Caki2 (cell line): ENCODE measurements at regions not wholly inside any gene's neighbourhood (a gene's known extent, or its start where the extent isn't known, plus 50 kb on each side); places are given as distances from the start of the nearest gene placed in this dataset.

ENCODE experiments used
- DNase-seq: peaks from one replicate; pipeline ENCODE4 v3.0.0-alpha.2; 2015; ENCODE audit warnings: low read depth
- in situ Hi-C: cut with HindIII; loops from 2 replicates; pipeline ENCODE4 v1.10.0; 2016; ENCODE audit warnings: low sequenced_read_pairs, low pct_unique_long_range_greater_than_20kb, mixed read lengths

DNA sequence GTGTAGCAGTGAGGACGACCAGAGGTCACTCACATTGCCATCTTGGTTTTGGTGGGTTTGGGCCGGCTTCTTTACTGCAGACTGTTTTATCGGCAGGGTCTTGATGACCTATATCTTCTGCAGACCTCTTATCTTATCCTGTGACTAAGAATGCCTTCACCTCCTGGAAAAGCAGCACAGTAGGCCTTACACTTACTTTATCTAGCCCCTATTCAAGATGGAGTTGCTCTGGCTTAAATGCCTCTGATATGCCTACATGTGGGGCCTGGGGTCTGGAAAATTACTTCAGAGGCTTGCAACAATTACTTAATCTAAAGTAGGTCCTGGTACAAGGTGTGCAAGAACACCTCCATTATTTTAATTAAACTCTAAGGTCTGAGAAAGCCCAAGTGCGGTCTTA is 86.9 kb upstream of the IL12B start:
- DNase-seq, result no peak

DNA sequence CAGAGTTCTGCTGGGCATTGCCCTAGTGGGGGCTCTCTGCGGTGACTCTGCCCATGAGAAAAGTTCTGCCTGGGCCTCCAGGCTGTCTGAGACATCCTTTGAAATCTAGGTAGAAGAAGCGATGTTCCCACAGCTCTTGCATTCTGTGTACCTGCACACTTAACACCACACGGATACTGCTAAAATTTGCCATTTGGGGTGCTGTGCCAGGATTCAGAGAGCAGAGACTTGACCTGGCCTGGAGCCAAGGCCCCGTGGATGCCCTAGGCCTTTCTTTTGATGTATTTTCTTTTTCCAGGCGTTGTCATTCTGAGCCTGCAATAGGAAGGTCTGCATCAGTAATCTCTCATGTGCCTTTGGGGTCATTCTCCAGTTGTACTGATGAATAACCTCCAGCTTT is 89.3 kb upstream of the IL12B start:
- in situ Hi-C loops, result no loop called here
- DNase-seq, result no peak

More for the DNA sequence above, 86.9 kb upstream of the IL12B start:
- in situ Hi-C loops, result no loop called here

- in situ Hi-C loops, result no loop called here
- DNase-seq, result no peak
These were observed 90.7 kb upstream of the IL12B start for GRCh38 chr5:159420940-159421339.

GRCh38 chr5:159422361-159422760 is 92.1 kb upstream of the IL12B start:
- in situ Hi-C loops, result no loop called here
- no peak for DNase-seq

DNA sequence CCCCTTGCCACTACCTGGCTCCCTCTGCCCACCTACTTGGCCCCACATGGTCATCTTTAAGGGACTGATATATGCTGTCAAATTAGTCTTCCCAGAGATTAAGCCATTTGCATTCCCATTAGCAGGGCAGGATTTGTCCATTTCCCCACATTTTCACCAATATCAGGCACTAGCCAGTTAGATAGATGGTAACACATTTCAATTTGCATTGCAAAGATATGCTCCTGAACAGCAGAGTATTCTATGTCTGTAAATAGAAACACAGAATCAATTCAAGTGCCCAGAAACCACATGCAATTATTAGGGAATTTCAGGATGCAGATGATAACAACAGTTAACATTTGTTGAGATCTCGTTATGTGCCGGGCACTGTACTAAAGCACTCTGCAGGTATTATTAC is 92.6 kb upstream of the IL12B start:
- in situ Hi-C loops, result no loop called here

DNA sequence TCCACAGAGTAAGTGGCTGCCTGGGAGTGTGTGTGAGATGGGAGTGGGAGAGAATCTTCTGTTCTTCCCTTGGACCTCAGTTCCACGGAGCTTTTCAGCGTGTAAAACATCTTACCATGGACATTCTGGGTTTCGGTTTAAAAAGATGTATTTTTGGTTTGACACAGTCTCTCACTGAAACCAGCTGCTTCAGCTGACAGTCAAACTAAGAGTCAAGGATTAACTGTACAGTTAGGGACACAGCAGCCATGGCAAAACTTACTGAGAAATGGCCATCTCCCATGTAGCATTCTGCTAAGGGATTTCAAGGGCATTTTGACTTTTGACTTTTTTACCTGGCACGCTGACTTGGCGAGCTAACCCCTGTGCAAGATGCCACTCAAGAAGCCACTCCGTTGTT is 93.8 kb upstream of the IL12B start:
- in situ Hi-C loops, result no loop called here
- DNase-seq, result no peak

More for the DNA sequence above, 92.6 kb upstream of the IL12B start:
- DNase-seq, result no peak

DNA sequence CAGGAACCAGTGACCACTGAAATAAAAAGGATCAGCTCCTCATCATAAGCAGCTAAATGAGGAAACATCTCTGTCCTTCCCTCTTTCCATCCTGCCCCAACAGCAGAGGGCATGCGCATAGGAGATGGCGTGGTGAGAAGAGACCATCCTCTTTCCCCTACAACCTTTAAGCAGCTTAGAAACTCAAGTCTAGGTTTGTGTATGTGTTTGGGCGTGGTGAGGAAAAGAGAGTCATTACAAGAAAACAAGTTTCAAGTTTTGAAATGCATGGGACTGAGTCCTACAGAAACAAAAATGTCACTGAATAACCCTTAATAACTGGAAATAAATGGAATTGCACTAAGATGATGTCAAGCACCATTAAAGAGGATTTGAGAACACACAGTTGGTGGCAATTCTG is 96.4 kb upstream of the IL12B start:
- DNase-seq, result no peak
- in situ Hi-C loops, result loop anchor here (25.0 kb wide), 1 partner anchor 486 kb away; the partner anchor contains the start of gene ADRA1B

- DNase-seq, result no peak
- in situ Hi-C loops, result loop anchor here (25.0 kb wide), 1 partner anchor 485 kb away; the partner anchor contains the start of gene ADRA1B
These were observed 97.1 kb upstream of the IL12B start for GRCh38 chr5:159427180-159428012.

DNA sequence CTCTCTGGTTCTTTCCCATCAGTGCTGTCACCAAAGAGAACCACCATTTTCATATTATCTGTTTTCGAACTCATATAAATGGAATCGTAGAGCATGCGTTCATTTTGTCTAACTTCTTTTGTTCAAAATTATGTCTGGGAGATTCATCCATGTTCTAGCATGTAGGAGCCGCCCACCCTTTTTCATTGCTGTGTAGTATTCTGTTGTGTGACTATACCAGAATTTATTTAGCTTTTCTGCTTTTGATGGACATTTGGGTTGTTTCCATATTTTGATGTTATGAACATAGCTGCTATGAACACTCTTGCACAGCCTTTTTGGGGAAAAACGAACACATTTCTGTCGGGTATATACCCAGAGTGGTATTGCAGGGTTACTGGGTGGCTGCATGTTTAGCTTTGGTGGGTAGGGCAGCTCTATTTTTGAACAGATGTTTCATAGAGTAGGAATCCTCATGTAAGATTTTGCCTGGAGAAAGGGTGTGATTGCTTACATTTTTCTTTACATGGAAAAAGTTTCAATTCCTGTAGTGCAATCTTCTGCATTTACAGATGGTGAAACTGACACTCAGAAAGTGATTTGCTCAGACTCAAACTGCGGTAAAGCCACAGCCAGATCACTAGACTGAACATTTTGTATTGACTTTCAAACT is 100.2 kb upstream of the IL12B start:
- DNase-seq, result no peak
- in situ Hi-C loops, result loop anchor here (25.0 kb wide), 1 partner anchor 482 kb away; the partner anchor contains the start of gene ADRA1B

GRCh38 chr5:159435855-159436254 is 105.6 kb upstream of the IL12B start:
- in situ Hi-C loops, result loop anchor here (25.0 kb wide), 1 partner anchor 476 kb away; the partner anchor contains the start of gene ADRA1B
- no peak for DNase-seq

GRCh38 chr5:159438092-159438491 is 107.8 kb upstream of the IL12B start:
- in situ Hi-C loops, result loop anchor here (25.0 kb wide), 1 partner anchor 474 kb away; the partner anchor contains the start of gene ADRA1B
- no peak for DNase-seq

GRCh38 chr5:159439002-159439401 is 108.7 kb upstream of the IL12B start:
- DNase-seq, result no peak
- in situ Hi-C loops, result loop anchor here (25.0 kb wide), 1 partner anchor 473 kb away; the partner anchor contains the start of gene ADRA1B

- DNase-seq, result no peak
- in situ Hi-C loops, result loop anchor here (25.0 kb wide), 1 partner anchor 472 kb away; the partner anchor contains the start of gene ADRA1B
These were observed 109.9 kb upstream of the IL12B start for GRCh38 chr5:159440235-159440634.

DNA sequence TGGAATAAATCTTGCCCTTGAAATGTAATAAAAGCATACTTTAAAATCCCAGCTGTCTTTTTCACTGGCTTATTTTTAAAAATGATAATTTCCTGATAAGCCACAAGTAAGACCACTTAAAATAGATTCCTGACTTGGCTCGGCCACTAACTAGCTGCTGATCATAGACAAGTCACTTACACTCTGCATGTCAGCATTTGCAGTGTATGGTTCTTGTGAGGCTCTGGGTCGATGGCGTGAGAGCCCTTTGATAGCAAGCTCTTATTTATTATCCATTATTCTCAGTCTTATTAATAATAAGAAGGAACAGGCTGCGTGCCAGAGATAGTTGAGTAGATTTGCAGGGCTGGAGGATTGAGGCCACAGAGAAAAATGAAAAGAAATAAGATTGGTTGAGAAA is 110.7 kb upstream of the IL12B start:
- DNase-seq, result no peak
- in situ Hi-C loops, result loop anchor here (25.0 kb wide), 1 partner anchor 471 kb away; the partner anchor contains the start of gene ADRA1B

GRCh38 chr5:159441441-159441840 is 111.2 kb upstream of the IL12B start:
- peak; percentile 49 for DNase-seq

GRCh38 chr5:159442206-159442850 is 112.0 kb upstream of the IL12B start:
- no peak for DNase-seq

More at GRCh38 chr5:159441441-159441840, 111.2 kb upstream of the IL12B start:
- in situ Hi-C loops, result loop anchor here (25.0 kb wide), 1 partner anchor 471 kb away; the partner anchor contains the start of gene ADRA1B

GRCh38 chr5:159444441-159445082 is 114.3 kb upstream of the IL12B start:
- in situ Hi-C loops, result loop anchor here (25.0 kb wide), 1 partner anchor 468 kb away; the partner anchor contains the start of gene ADRA1B
- peak; percentile 89 for DNase-seq

More at GRCh38 chr5:159442206-159442850, 112.0 kb upstream of the IL12B start:
- in situ Hi-C loops, result loop anchor here (25.0 kb wide), 1 partner anchor 470 kb away; the partner anchor contains the start of gene ADRA1B

GRCh38 chr5:159447116-159447515 is 116.8 kb upstream of the IL12B start:
- in situ Hi-C loops, result loop anchor here (25.0 kb wide), 1 partner anchor 465 kb away; the partner anchor contains the start of gene ADRA1B
- no peak for DNase-seq
